SJCRH30 (cell line): ENCODE measurements at regions not wholly inside any gene's neighbourhood (a gene's known extent, or its start where the extent isn't known, plus 50 kb on each side); places are given as distances from the start of the nearest gene placed in this dataset.

Experiments used
- DNase-seq, 2 experiments: peaks; one replicate each; pipeline ENCODE4 v3.0.0-alpha.2; 2015 to 2020
- H3K27ac ChIP-seq: fragments of 250-450 bp; sonication (Bioruptor Pico); 2 replicates; pipeline ENCODE4 v1.5.1; 2020; ENCODE audit warnings: mild to moderate bottlenecking, moderate library complexity
- H3K27me3 ChIP-seq: fragments of 250-450 bp; sonication (Bioruptor Pico); 2 replicates; pipeline ENCODE4 v1.5.1; 2020; ENCODE audit warnings: mild to moderate bottlenecking, moderate library complexity
- H3K36me3 ChIP-seq: fragments of 250-450 bp; sonication (Bioruptor Pico); 2 replicates; pipeline ENCODE4 v1.5.1; 2020; ENCODE audit warnings: mild to moderate bottlenecking, moderate library complexity
- H3K4me1 ChIP-seq: fragments of 250-450 bp; sonication (Bioruptor Pico); 2 replicates; pipeline ENCODE4 v1.5.1; 2020; ENCODE audit warnings: mild to moderate bottlenecking, moderate library complexity
- H3K4me3 ChIP-seq: fragments of 250-450 bp; sonication (Bioruptor Pico); 2 replicates; pipeline ENCODE4 v1.5.1; 2020; ENCODE audit warnings: mild to moderate bottlenecking, moderate library complexity
- H3K9me3 ChIP-seq: fragments of 250-450 bp; sonication (Bioruptor Pico); replicated peaks from 2 replicates; pipeline ENCODE4 v1.5.1; 2020; ENCODE audit warnings: mild to moderate bottlenecking, moderate library complexity

GRCh38 chr2:126837966-126838715 is 60.5 kb upstream of the TEX51 start:
- H3K27ac ChIP-seq = peak overlapping the region; percentile 33
- peak; percentile 58 to 86 for DNase-seq
- H3K4me1 ChIP-seq = peaks cover 19% of the 10 kb centered on the region
- no peaks in the 10 kb centered on the region for H3K9me3 ChIP-seq
- no peak overlapping the region for H3K4me3 ChIP-seq
- H3K27me3 ChIP-seq = no peaks in the 10 kb centered on the region
- H3K36me3 ChIP-seq = no peaks in the 10 kb centered on the region

GRCh38 chr2:126838716-126838985 is 60.0 kb upstream of the TEX51 start:
- peaks cover 19% of the 10 kb centered on the region for H3K4me1 ChIP-seq
- H3K4me3 ChIP-seq = no peak overlapping the region
- DNase-seq = no peak
- no peaks in the 10 kb centered on the region for H3K27me3 ChIP-seq
- H3K27ac ChIP-seq = peak overlapping the region; percentile 33
- no peaks in the 10 kb centered on the region for H3K36me3 ChIP-seq
- no peaks in the 10 kb centered on the region for H3K9me3 ChIP-seq

- H3K4me1 ChIP-seq = peaks cover 19% of the 10 kb centered on the region
- H3K36me3 ChIP-seq = no peaks in the 10 kb centered on the region
- H3K9me3 ChIP-seq = no peaks in the 10 kb centered on the region
- H3K4me3 ChIP-seq = no peak overlapping the region
- peak in 1 of 2 experiments; percentile 20 for DNase-seq
- H3K27me3 ChIP-seq = no peaks in the 10 kb centered on the region
- H3K27ac ChIP-seq = no peak overlapping the region
Observed at GRCh38 chr2:126839796-126840195, 58.9 kb upstream of the TEX51 start.

GRCh38 chr2:126843081-126843480 is 55.6 kb upstream of the TEX51 start:
- H3K36me3 ChIP-seq = no peaks in the 10 kb centered on the region
- no peaks in the 10 kb centered on the region for H3K9me3 ChIP-seq
- no peak for DNase-seq
- H3K27ac ChIP-seq = no peak overlapping the region
- no peaks in the 10 kb centered on the region for H3K27me3 ChIP-seq
- peaks cover 15% of the 10 kb centered on the region for H3K4me1 ChIP-seq
- no peak overlapping the region for H3K4me3 ChIP-seq

- H3K4me1 ChIP-seq = no peaks in the 10 kb centered on the region
- DNase-seq = no peak
- H3K27me3 ChIP-seq = 0 out of 2 replicates have a peak, but pooled peaks cover 6% of the 10 kb centered on the region
- H3K9me3 ChIP-seq = no peaks in the 10 kb centered on the region
- no peaks in the 10 kb centered on the region for H3K36me3 ChIP-seq
- H3K27ac ChIP-seq = no peak overlapping the region
- no peak overlapping the region for H3K4me3 ChIP-seq
Observed at GRCh38 chr2:126846241-126846640, 52.4 kb upstream of the TEX51 start.
